Activated naive CD4-positive, alpha-beta T cell treated with Interleukin-2 at 50 U/mL for 16 hours (primary cell): ENCODE measurements at regions not wholly inside any gene's neighbourhood (a gene's known extent, or its start where the extent isn't known, plus 50 kb on each side); places are given as distances from the start of the nearest gene placed in this dataset.
"Not testable (repeated sequence)": the region's sequence is repeated elsewhere in the genome, so short reads cannot be mapped to it uniquely, and the experiment has no call there.

ENCODE experiments used
- DNase-seq: peaks from one replicate; pipeline ENCODE4 v3.0.0-alpha.2; 2020

DNA sequence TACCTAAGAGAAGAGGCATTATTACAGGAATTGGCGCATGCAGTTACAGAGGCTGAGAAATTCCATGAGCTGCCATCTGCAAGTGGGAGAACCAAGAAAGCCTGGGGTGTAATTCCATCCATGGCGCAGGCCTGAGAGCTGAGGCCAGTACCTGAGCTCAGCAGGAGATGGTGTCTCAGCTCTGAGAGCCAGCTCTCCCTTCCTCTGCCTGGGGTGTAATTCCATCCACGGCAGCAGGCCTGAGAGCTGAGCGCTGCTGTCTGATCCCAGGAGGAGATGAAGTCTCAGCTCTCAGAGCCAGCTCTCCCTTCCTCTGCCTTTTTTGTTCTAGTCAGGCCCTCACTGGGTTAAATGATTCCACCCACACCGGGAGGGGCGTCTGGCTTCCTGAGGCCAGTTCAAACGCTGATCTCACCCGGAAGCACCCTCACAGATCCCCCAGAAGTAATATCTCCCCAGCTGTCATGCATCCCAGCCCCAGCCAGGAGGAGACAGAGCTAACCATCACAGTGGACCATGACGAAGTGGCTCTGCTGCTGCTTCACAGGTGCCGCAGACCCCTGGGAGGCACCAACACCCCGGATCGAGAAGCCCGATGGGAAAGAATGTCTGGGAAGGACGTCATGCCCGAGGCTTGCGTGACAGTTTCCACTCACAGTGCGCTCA, 4454.9 kb upstream of the TPTE start:
- DNase-seq: not testable (repeated sequence)

DNA sequence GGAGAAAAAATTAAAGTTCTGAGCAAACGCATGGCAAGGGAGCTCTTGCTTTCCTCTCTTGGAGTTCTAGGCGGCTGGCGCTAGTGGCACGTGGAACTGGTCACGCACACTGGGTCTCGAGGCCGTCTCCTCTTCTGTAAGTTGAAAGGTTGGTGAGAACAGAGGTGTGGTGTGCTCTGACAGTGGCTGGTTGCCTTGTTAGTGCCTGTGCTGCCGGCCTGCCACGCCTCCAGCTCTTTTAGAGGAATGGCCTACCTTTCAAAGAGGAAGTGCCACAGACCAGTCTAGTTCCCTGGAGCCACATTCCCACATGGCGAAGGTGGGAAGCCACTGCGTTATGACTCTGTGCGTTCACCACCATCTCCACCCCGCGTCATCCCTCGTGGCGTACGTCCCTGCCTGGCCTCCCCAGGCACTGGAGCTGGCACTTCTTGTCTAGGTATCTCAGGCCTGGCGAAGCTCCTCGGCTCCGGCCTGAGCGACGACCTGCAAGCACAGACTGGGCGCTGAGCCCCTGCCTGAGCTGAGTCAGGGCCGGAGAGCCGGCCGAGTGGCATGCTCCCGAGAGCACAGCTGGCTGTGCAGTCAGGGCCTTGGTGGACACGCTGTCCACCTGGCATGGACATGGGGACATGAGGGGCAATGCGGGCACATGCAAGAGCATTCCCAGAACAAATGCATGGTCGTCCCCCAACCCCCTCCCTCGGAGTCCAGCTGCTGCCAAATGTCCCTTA, 4453.1 kb upstream of the TPTE start:
- DNase-seq: not testable (repeated sequence)

DNA sequence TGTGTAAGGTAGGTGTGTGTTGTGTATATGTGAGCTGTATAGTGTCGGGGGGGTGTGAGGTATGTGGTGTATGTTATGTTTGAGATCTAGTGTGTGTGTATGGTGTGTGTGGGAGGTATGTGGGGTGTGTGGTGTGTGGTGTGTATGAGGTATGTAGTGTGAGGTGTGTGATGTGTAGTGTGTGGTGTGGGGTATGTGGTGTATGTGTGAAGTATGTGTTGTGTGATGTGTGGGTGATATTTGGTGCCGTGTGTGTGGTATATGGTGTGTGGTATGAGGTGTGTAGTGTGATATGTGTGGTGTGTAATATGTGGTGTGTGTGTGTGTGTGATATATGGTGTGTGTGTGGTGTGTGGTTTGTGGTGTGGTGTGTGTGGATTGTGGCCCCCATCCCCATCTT, 4451.2 kb upstream of the TPTE start:
- DNase-seq: not testable (repeated sequence)

DNA sequence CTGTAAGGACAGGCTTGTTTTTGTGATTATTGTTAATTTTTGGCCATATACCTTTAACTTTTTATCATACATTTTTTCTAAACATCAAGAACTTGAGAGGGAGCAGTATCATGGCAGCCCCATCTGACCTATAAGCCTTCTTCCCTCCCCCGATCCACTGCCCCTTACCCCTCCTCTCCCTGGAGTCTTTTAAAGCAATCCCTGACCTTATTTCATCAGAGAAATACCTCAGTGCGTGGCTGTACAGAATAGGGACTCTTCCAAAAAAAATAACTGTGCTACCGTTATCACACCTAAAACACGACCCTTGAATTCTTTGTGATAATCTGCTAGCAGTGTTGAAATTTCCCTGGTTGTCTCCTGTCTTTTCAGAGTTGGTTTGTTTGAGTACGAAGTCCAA, 4448.7 kb upstream of the TPTE start:
- not testable (repeated sequence) for DNase-seq

DNA sequence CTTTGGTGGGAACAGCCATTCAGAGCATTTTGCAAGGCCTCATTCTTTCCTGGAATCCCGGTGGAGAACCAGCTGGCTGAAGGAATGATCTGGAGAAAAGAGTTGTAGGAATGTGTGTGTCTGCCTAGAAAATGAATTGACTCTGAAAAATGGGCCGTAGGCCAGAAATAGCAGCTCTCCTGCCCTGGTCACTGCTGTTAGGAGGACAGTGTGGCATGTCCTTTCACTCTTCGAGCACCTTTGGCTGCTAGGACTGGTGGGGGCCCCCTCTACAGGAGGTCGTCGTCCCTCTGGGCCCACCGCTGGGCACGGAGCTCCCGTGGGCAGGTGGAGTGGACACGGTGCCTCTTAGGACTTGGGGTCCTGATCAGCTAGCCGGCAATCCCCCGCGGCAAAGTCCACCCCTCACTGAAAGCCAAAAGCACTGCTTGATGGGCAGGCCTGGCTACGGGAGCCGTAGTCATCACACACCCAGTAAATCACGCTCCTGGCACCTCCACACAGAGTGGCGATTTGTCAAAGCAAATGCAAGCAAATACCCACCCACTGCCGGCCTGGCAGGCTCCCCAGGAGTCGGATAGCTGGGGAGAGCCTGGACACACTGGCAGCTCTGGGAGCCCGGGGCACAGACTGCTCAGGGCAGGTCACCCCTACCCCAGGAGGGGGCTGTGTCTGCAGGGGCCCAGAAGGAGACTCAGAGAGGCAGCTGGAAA, 4447.2 kb upstream of the TPTE start:
- DNase-seq: not testable (repeated sequence)

DNA sequence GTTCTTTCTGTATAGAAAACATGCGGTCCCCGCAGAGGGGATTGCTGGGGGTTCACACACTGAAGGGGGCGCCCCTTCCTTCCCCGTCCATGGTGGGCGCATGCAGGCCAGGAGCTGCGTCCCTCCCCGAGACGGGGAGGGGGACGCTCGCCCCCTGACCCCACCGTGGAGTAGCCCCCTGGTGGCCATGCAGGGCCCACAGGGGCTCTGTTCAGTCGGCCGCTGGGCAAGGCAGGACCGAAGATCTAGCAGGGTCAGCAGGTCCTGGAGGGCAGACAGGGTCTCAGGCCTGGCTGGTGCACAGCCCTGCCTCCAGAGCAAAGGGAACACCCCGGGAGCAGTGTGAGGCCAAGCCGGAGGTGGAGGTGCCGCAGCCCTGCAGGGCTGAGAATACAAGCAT, 4446.4 kb upstream of the TPTE start:
- not testable (repeated sequence) for DNase-seq

DNA sequence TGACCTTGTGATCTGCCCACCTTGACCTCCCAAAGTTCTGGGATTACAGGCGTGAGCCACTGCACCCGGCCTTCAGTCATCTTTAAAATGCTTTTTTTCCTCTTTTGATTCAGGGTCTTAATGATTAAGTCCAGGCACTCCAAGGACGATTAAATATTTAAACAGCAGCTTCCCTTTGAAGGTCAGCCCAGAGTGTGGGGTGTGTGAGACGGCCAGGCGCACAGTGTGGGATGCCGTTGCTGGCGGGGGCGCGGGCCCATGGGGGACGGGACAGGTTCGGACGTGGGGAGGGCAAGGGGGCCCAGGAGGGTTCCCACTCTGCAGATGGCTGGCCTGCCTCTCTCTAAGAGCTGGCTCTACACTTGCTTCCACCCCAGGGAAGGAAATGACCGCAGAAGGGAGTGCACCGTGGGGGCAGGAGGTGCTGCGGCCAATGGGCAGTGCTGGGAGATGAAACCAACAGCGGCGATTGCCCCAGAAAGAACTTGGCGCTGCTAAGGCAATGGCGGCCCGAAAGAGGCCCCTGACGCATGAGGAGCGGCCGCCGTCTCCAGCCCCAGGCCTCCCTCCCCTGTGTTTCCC, 4445.7 kb upstream of the TPTE start:
- DNase-seq: not testable (repeated sequence)

DNA sequence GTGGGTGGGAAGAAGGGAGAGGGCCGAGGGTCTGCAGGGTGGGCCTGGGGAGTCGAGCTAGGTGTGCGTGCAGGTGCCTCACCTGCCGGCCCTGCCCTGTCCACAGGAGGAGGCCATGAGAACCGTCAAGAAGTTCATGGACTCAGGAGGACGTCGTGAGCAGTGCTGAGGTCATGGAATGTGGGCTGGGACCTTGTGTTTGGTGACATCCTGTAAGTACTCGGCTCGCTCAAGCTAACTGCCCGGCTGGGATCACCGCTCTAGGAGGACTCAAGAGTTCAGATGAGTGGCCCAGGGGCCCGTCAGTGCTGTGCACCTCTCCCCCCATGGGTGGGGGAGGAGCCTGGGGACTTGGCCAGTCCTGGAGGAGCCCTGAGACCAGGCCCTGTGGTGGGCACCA, 4444.0 kb upstream of the TPTE start:
- not testable (repeated sequence) for DNase-seq

DNA sequence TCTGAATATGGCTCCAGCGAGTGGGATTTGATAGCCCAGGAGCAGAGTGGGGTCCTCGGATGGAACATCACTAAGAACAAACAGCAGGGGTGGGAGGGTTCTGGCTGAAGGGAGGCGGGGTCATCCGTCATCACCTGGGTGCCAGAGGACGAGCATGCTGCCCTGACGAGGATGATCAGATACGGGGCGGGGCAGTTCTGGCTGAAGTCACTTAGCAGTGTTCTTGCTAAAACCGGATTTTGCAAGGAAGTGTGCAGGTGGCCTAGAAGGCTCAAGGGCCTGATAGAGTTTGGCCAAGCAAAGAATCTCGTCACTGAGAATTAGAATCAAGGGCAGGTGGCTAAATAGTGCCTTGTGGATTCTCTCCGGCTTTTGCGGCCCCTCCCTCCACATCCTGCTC, 4442.5 kb upstream of the TPTE start:
- not testable (repeated sequence) for DNase-seq

DNA sequence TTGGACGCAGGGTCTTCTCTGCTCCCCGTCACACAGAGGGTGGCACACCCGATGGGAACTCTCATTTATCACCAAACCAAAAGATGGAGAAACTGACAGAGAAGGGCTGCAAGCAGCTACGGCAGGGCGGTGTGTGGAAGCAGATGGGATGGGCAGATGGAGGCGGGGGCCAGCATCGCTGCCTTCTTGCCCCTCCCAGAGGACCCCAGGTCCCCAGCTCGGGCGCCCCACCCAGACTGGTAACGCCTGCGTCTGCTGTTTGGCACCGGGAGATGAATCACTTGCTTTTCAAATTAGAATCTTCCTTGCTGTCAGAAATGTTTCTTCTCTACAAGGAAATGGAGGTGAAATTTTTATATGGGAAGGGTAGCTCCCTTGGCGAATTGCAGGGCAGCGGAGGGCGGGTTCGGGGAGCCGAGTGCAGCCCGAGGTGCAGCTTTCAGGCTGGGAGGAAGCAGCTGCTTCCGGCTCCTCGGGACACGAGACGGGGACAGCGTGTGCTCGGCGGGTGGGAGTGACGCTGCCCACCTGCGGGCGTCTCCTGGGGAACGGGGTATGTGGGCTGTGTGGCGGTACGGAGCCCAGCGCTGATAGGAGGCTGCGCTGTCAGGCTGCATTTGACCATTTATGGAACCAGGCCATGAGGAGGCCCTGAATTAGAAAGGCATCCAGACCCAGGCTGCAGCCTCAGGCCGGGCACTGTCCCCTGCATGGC, 4440.3 kb upstream of the TPTE start:
- DNase-seq: not testable (repeated sequence)

DNA sequence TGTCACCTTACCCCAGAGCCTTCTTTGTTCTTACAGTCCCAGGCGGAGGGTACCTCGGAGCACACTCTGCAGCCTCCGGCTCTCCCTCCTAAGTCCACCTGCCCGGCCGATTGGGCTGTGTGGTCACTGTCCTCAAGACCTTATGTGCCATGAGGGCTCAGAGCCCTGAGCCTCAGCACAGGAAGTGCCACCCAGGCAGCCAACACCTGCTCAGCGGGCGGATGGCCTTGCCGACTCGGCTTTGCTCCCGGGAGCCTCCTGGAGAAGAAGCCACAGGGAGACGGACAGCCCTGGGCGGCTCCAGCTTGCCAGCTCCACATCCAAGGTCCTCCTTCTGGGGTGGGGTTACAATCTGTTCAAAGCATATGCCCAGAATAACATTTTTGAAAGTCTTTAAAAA, 4439.2 kb upstream of the TPTE start:
- not testable (repeated sequence) for DNase-seq

DNA sequence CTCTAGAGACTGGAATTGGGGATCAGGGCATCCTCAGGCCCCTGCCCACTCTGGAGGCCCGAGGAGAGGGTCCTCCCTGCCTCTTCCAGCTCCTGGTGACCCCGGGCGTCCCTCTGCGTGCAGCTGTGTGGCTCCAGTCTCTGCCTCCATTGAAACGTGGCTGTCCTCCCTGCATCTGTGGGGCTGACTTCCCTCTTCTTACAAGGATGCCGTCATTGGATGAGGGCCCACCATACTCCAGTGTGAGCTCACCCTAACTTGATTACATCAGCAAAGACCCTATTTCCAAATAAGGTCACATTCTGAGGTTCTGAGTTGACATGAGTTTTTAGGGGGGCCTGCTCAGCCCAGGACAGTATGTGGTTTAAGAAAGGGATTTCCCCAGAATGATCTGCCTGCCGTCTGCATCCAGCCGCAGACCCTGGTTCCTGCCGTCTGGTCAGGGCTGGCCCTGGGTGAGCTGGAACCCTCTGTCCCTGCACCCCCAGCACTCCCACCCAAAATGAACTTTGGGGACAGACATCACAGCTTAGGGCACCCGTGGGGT, 4437.7 kb upstream of the TPTE start:
- DNase-seq: not testable (repeated sequence)

DNA sequence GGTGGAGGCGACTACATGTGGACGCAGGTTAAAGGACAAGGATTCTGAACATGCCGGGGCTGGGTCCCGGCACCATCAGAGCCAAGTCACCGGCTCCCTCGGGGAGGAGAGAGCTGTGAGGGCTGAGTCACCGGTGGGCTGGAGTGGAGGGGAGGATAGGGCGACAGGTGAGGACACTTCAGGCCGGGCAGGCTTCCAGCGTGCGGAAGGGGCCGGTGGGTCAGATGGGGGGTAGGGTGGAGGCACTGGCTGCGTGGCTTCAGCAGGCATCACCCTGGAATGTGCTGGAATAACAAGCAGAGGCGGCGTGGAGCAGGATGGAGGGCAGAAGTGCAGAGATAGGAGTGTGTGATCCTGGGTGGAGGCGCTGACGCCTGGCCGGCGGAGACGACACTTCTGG, 4435.3 kb upstream of the TPTE start:
- DNase-seq: not testable (repeated sequence)

DNA sequence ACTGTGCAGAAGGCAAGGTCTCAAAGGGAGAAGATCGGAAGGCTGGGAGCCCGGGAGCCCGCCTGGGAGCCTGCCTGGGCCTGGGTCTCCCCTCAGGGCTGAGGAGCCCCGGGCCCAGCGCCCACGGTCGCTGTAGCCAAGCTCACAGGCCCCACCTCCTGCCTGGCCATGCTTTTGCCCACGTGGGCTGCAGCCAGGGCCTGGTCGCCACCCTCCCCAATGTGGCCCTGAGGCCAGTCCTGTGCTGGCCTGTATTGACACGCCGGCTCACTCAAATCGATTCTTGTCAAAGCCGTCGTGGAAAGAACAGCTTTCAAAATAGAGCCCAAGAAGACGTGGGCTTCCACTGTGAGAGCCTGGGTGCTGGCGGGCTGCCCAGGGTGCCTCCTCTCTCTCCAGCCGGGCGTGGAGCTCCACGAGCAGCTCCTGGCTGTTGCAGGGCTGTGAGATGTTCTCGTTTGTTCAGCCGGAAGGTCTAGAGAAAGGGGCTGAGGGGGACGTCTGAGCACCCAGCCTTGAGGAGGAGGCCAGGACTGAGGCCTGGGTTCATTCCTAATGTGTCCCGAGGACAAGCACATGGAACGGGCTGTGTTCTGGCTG, 4433.7 kb upstream of the TPTE start:
- not testable (repeated sequence) for DNase-seq

DNA sequence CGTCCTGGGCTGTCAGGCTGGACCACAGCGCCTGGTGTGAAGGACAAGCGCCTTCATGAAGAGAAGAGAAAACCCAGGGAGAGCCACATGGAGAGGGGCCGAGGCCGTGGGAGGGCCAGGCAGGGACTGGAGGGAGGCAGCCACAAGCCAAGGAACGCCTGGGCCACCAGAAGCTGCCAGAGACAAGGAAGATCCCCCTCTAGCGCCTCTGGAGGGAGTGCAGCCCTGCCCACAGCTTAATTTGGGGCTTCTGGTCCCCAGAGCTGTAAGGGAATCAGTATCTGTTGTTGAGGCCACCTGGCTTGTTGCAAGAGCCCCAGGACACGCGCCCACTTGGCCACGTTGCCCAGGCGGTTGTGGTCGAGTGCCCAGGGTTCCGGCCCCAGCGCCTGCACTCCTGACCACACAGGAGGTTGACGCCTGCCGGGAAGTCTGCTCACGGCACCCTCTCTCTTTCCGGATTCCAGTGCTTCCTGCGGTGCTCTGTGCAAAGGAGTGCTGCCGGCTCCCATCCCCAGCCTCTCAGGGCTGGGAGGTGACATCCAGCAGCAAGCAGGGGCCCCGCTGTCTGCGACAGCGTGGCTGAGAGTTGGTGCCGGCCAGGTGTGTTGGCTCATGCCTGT, 4431.0 kb upstream of the TPTE start:
- DNase-seq: not testable (repeated sequence)

DNA sequence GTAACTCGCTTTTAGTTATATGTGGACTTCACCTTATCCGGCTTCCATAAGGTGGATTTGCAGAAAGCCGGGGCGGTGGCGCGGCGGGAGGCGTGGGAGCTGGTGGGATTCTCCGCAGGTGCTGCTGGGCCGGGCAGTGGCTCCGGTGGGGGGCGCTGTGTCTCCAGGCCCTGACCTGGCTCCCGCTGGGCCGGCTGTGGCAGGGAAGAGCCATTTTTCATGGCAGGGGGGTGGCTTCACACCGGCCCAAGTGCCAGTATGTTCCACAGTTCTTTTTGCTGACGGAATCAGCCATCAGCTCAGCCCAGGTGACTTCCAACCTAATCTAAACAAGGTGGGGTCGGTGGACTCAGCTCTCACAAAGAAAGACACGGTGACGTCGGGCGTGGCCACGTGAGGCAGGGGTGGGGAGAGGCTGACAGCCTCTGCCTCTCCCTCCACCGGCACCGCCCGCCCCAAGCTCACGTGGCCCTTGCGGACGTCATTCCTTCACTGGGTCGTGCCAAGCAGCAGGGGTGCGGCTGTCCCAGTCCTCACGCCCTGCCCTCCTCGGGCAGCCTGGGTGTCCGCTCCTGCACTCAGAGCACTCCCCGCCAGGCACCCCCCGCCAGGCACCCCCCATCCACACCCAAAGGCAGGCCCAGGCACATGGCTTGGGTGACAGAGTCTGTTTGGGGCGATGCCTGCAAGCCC, 4429.9 kb upstream of the TPTE start:
- not testable (repeated sequence) for DNase-seq

DNA sequence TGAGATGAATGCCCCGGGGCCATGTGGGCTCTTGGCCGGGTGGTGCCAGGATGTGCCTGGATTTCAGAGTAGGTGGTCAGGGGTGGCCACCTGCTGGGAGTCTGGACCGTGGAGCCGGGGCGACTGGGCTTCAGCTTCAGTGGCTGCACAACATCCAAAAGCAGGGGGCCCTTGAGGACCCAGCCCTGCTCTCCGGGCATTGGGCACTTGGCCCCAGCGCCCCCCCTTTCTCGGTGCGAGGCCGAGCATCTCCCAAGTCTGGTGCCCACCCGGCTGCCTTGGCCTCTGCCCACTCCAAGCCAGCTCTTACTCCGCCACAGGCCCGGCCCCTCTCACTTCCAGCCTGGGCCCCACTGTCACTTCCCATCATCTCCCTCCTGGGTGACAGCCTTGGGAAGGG, 4429.0 kb upstream of the TPTE start:
- DNase-seq: not testable (repeated sequence)

DNA sequence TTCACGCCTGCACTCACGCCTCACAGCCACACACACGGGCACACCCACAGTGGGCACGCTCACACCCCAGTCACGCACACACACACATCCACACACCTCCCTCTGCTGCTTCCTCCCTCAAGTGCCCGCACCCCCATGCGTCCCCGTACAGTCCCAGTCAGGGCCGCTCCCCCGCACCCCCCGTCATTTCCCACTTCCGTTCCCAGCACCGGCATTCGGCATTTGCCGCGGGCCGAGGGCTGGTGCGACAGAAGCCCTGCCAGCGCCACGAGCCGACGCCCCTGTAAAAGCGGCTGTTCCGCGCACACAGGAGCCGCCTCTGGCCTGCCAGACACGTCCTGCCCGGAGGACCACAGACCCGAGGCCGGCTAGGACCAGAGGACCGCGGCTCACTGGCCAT, 4428.0 kb upstream of the TPTE start:
- peak; percentile 13 for DNase-seq

DNA sequence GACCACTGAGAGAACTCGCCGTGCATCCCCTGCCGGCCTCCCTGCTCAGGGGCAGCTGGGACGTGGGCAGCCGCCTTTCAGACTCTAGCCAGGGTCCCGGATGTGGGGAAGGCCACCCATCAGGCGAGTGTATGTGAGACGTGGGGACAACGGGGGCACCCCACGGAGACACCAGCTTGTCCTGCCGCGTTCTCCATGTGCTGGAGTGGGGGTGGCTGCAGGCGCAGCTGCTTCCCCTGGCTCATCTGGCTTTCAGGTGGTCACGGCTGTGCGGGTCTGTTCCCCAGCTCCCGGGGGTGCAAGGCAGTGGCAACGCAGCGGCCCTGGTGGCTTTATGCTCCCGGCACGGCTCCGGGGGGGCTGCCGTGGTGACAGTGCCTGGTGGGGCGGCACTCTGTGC, 4427.5 kb upstream of the TPTE start:
- not testable (repeated sequence) for DNase-seq

DNA sequence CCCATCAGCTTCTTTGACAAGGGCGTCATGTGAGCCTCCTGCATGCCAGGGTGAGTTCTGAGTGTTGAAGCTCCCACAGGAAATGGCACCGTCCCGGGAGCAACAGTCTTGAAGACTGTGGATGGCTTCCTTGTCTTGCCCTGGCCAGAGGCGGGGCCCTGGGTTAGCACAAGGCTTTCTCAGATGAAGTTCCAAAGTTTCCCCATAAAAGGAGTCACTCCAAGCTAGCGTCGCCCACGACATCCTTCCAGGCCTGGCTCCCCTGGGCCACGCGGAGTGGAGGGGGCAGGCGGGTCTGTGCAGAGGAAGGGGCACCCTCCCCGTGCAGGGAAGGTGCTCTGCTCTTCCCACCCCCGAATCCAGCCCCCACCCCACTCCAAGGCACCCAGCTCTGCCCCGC, 4426.1 kb upstream of the TPTE start:
- not testable (repeated sequence) for DNase-seq
